GM23338 (cell line): ENCODE measurements at regions not wholly inside any gene's neighbourhood (a gene's known extent, or its start where the extent isn't known, plus 50 kb on each side); places are given as distances from the start of the nearest gene placed in this dataset.

Experiments used
- CREB1 ChIP-seq: fragments of 250-450 bp; sonication (Bioruptor Pico); IDR thresholded peaks from 2 replicates; pipeline ENCODE4 v1.5.0; 2020; ENCODE audit warnings: low read depth, mild to moderate bottlenecking, moderate library complexity
- EZH2 ChIP-seq: fragments of 200-600 bp; sonication (generic); IDR thresholded peaks from one replicate; pipeline ENCODE4 v1.8.0; 2017; ENCODE audit warnings: antibody characterized with exemption, mild to moderate bottlenecking, low read depth; ENCODE audit not compliant: unreplicated experiment
- EZH2phosphoT487 ChIP-seq: fragments of 200-600 bp; sonication (generic); IDR thresholded peaks from one replicate; pipeline ENCODE4 v1.8.1; 2018; ENCODE audit warnings: antibody characterized with exemption; ENCODE audit not compliant: unreplicated experiment
- JUNB ChIP-seq: IDR thresholded peaks from one replicate; pipeline ENCODE4 v1.6.1; 2016; ENCODE audit warnings: antibody characterized with exemption; ENCODE audit not compliant: unreplicated experiment
- NANOG ChIP-seq: IDR thresholded peaks from 2 replicates; pipeline ENCODE4 v1.6.1; 2016; ENCODE audit warnings: antibody characterized with exemption, borderline replicate concordance
- POLR2AphosphoS5 ChIP-seq: IDR thresholded peaks from 2 replicates; pipeline ENCODE4 v1.6.1; 2016; ENCODE audit warnings: antibody characterized with exemption, low read depth
- STAT1 ChIP-seq: IDR thresholded peaks from one replicate; pipeline ENCODE4 v1.6.1; 2016; ENCODE audit warnings: antibody characterized with exemption; ENCODE audit not compliant: unreplicated experiment
- ZNF331 ChIP-seq: fragments of 250-450 bp; sonication (Bioruptor Pico); IDR thresholded peaks from 2 replicates; pipeline ENCODE4 v1.5.0; 2020; ENCODE audit warnings: low read depth, mild to moderate bottlenecking, moderate library complexity
- TF ChIP-seq, protein P1 (sequence below), 2 experiments: fragments of 200-600 bp in 1 of 2; sonication (generic) in 1 of 2; conservative IDR thresholded peaks; 2 replicates each; pipeline versions ENCODE4 v1.5.1 to v1.6.1; 2016 to 2017; ENCODE audit warnings: antibody characterized with exemption in 2 of 2, low read depth in 2 of 2, mild to moderate bottlenecking in 2 of 2, moderate library complexity in 1 of 2
- TF ChIP-seq, protein P2 (sequence below): IDR thresholded peaks from one replicate; pipeline ENCODE4 v1.6.1; 2018; ENCODE audit warnings: antibody characterized with exemption; ENCODE audit not compliant: unreplicated experiment
- TF ChIP-seq, protein P3 (sequence below): fragments of 250-450 bp; sonication (Bioruptor Pico); IDR thresholded peaks from 2 replicates; pipeline ENCODE4 v1.5.0; 2020; ENCODE audit warnings: mild to moderate bottlenecking, moderate library complexity
- TF ChIP-seq, protein P4 (sequence below): IDR thresholded peaks from 2 replicates; pipeline ENCODE4 v1.6.1; 2016; ENCODE audit warnings: antibody characterized with exemption

DNA sequence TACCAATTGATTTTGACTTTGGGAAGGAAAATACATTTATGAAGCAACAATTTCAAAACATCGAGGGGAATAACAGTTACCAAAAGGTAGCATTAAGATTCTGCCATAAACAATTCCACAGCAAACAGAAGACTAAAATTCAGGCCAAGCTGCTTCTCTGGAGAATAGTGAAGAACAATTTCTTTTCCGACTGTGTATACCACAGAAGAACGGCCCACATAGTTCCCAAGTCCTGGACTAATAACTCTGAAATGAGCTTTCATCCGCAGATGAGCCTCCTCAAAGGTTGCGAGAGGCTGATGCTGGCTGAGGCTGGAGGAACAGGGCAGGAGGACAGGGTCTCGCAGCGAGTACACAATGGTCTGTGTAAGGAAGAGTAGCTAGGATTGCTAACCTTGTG, 278.9 kb upstream of the TCF4 start:
- TF ChIP-seq, protein P1, sequence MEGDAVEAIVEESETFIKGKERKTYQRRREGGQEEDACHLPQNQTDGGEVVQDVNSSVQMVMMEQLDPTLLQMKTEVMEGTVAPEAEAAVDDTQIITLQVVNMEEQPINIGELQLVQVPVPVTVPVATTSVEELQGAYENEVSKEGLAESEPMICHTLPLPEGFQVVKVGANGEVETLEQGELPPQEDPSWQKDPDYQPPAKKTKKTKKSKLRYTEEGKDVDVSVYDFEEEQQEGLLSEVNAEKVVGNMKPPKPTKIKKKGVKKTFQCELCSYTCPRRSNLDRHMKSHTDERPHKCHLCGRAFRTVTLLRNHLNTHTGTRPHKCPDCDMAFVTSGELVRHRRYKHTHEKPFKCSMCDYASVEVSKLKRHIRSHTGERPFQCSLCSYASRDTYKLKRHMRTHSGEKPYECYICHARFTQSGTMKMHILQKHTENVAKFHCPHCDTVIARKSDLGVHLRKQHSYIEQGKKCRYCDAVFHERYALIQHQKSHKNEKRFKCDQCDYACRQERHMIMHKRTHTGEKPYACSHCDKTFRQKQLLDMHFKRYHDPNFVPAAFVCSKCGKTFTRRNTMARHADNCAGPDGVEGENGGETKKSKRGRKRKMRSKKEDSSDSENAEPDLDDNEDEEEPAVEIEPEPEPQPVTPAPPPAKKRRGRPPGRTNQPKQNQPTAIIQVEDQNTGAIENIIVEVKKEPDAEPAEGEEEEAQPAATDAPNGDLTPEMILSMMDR (conservative IDR thresholded peaks at IDR 0.05; ENCODE audit: low read depth in 2 of 2), result no peak
- no peak for TF ChIP-seq POLR2AphosphoS5
- no peak for TF ChIP-seq EZH2phosphoT487
- TF ChIP-seq, protein P2, sequence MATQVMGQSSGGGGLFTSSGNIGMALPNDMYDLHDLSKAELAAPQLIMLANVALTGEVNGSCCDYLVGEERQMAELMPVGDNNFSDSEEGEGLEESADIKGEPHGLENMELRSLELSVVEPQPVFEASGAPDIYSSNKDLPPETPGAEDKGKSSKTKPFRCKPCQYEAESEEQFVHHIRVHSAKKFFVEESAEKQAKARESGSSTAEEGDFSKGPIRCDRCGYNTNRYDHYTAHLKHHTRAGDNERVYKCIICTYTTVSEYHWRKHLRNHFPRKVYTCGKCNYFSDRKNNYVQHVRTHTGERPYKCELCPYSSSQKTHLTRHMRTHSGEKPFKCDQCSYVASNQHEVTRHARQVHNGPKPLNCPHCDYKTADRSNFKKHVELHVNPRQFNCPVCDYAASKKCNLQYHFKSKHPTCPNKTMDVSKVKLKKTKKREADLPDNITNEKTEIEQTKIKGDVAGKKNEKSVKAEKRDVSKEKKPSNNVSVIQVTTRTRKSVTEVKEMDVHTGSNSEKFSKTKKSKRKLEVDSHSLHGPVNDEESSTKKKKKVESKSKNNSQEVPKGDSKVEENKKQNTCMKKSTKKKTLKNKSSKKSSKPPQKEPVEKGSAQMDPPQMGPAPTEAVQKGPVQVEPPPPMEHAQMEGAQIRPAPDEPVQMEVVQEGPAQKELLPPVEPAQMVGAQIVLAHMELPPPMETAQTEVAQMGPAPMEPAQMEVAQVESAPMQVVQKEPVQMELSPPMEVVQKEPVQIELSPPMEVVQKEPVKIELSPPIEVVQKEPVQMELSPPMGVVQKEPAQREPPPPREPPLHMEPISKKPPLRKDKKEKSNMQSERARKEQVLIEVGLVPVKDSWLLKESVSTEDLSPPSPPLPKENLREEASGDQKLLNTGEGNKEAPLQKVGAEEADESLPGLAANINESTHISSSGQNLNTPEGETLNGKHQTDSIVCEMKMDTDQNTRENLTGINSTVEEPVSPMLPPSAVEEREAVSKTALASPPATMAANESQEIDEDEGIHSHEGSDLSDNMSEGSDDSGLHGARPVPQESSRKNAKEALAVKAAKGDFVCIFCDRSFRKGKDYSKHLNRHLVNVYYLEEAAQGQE, result no peak
- TF ChIP-seq CREB1 (CRISPR knock-in tag), result no peak
- no peak for TF ChIP-seq EZH2
- TF ChIP-seq, protein P3, sequence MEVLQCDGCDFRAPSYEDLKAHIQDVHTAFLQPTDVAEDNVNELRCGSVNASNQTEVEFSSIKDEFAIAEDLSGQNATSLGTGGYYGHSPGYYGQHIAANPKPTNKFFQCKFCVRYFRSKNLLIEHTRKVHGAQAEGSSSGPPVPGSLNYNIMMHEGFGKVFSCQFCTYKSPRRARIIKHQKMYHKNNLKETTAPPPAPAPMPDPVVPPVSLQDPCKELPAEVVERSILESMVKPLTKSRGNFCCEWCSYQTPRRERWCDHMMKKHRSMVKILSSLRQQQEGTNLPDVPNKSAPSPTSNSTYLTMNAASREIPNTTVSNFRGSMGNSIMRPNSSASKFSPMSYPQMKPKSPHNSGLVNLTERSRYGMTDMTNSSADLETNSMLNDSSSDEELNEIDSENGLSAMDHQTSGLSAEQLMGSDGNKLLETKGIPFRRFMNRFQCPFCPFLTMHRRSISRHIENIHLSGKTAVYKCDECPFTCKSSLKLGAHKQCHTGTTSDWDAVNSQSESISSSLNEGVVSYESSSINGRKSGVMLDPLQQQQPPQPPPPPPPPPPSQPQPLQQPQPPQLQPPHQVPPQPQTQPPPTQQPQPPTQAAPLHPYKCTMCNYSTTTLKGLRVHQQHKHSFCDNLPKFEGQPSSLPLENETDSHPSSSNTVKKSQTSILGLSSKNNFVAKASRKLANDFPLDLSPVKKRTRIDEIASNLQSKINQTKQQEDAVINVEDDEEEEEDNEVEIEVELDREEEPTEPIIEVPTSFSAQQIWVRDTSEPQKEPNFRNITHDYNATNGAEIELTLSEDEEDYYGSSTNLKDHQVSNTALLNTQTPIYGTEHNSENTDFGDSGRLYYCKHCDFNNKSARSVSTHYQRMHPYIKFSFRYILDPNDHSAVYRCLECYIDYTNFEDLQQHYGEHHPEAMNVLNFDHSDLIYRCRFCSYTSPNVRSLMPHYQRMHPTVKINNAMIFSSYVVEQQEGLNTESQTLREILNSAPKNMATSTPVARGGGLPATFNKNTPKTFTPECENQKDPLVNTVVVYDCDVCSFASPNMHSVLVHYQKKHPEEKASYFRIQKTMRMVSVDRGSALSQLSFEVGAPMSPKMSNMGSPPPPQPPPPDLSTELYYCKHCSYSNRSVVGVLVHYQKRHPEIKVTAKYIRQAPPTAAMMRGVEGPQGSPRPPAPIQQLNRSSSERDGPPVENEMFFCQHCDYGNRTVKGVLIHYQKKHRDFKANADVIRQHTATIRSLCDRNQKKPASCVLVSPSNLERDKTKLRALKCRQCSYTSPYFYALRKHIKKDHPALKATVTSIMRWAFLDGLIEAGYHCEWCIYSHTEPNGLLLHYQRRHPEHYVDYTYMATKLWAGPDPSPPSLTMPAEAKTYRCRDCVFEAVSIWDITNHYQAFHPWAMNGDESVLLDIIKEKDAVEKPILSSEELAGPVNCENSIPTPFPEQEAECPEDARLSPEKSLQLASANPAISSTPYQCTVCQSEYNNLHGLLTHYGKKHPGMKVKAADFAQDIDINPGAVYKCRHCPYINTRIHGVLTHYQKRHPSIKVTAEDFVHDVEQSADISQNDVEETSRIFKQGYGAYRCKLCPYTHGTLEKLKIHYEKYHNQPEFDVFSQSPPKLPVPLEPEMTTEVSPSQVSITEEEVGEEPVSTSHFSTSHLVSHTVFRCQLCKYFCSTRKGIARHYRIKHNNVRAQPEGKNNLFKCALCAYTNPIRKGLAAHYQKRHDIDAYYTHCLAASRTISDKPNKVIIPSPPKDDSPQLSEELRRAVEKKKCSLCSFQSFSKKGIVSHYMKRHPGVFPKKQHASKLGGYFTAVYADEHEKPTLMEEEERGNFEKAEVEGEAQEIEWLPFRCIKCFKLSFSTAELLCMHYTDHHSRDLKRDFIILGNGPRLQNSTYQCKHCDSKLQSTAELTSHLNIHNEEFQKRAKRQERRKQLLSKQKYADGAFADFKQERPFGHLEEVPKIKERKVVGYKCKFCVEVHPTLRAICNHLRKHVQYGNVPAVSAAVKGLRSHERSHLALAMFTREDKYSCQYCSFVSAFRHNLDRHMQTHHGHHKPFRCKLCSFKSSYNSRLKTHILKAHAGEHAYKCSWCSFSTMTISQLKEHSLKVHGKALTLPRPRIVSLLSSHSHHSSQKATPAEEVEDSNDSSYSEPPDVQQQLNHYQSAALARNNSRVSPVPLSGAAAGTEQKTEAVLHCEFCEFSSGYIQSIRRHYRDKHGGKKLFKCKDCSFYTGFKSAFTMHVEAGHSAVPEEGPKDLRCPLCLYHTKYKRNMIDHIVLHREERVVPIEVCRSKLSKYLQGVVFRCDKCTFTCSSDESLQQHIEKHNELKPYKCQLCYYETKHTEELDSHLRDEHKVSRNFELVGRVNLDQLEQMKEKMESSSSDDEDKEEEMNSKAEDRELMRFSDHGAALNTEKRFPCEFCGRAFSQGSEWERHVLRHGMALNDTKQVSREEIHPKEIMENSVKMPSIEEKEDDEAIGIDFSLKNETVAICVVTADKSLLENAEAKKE (CRISPR knock-in tag), result no peak
- TF ChIP-seq, protein P4, sequence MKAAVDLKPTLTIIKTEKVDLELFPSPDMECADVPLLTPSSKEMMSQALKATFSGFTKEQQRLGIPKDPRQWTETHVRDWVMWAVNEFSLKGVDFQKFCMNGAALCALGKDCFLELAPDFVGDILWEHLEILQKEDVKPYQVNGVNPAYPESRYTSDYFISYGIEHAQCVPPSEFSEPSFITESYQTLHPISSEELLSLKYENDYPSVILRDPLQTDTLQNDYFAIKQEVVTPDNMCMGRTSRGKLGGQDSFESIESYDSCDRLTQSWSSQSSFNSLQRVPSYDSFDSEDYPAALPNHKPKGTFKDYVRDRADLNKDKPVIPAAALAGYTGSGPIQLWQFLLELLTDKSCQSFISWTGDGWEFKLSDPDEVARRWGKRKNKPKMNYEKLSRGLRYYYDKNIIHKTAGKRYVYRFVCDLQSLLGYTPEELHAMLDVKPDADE, result no peak
- TF ChIP-seq JUNB, result no peak
- no peak for TF ChIP-seq NANOG
- no peak for TF ChIP-seq ZNF331
- TF ChIP-seq STAT1, result no peak
